WTC11 (cell line): ENCODE measurements at regions not wholly inside any gene's neighbourhood (a gene's known extent, or its start where the extent isn't known, plus 50 kb on each side); places are given as distances from the start of the nearest gene placed in this dataset.

Source experiments
- ATAC-seq: fragments of 200-7000 bp; cut with Tn5 transposase; 2 replicates; pipeline ENCODE4 v1.10.0; 2021; ENCODE audit warnings: mild to moderate bottlenecking, moderate library complexity
- CTCF ChIA-PET: fragments of 300-600 bp; sonication (Branson Sonifier 250); formaldehyde crosslinking; loops from one replicate; lab custom pipeline; 2021; ENCODE audit warnings: antibody characterized with exemption; lab: Charles Lee
- POLR2A ChIA-PET: fragments of 350-600 bp; sonication (Branson Sonifier 250); formaldehyde crosslinking; loops from one replicate; lab custom pipeline; 2021; ENCODE audit warnings: antibody characterized with exemption; lab: Charles Lee
- DNase-seq: peaks from one replicate; pipeline ENCODE4 v3.0.0; 2021; ENCODE audit warnings: low spot score
- H3K27ac Mint-ChIP-seq: 2 replicates; pipeline ENCODE4 v1.8.0; 2021; ENCODE audit warnings: mixed read lengths
- H3K27me3 Mint-ChIP-seq: 2 replicates; pipeline ENCODE4 v1.8.0; 2021; ENCODE audit warnings: low read depth, mild to moderate bottlenecking, moderate library complexity, mixed read lengths
- H3K36me3 Mint-ChIP-seq: 2 replicates; pipeline ENCODE4 v1.8.0; 2021; ENCODE audit warnings: mixed read lengths
- H3K4me1 Mint-ChIP-seq: 2 replicates; pipeline ENCODE4 v1.8.0; 2022; ENCODE audit warnings: mixed read lengths
- H3K4me3 Mint-ChIP-seq: 2 replicates; pipeline ENCODE4 v1.8.0; 2021; ENCODE audit warnings: mild to moderate bottlenecking, moderate library complexity, mixed read lengths
- H3K9me3 Mint-ChIP-seq: 2 replicates; pipeline ENCODE4 v1.8.0; 2021; ENCODE audit warnings: mixed read lengths
- AFF4 ChIP-seq: sonication (generic); formaldehyde crosslinking; IDR thresholded peaks from 2 replicates; pipeline ENCODE4 v1.8.1; 2023; ENCODE audit warnings: mild to moderate bottlenecking, missing genetic modification reagents, borderline replicate concordance
- ATF3 ChIP-seq: sonication (generic); formaldehyde crosslinking; conservative IDR thresholded peaks from 2 replicates; pipeline ENCODE4 v1.8.1; 2022; ENCODE audit warnings: mild to moderate bottlenecking, missing genetic modification reagents
- E2F5 ChIP-seq: sonication (generic); formaldehyde crosslinking; IDR thresholded peaks from 2 replicates; pipeline ENCODE4 v1.8.1; 2022; ENCODE audit warnings: mild to moderate bottlenecking, moderate library complexity, missing genetic modification reagents
- ETV6 ChIP-seq: sonication (generic); formaldehyde crosslinking; IDR thresholded peaks from 2 replicates; pipeline ENCODE4 v1.8.1; 2022; ENCODE audit warnings: mild to moderate bottlenecking, missing genetic modification reagents
- FOXK1 ChIP-seq: sonication (generic); formaldehyde crosslinking; IDR thresholded peaks from 2 replicates; pipeline ENCODE4 v1.8.0; 2022; ENCODE audit warnings: mild to moderate bottlenecking, moderate library complexity, missing genetic modification reagents
- MAX ChIP-seq: sonication (generic); formaldehyde crosslinking; IDR thresholded peaks from 2 replicates; pipeline ENCODE4 v1.8.0; 2022; ENCODE audit warnings: mild to moderate bottlenecking, missing genetic modification reagents
- MXD4 ChIP-seq: fragments of 250-450 bp; sonication (Bioruptor Pico); IDR thresholded peaks from 2 replicates; pipeline ENCODE4 v1.8.0; 2021; ENCODE audit warnings: mild to moderate bottlenecking, moderate library complexity, borderline replicate concordance
- NFE2L1 ChIP-seq: sonication (generic); formaldehyde crosslinking; IDR thresholded peaks from 2 replicates; pipeline ENCODE4 v1.8.1; 2023; ENCODE audit warnings: missing genetic modification reagents
- NR2C2 ChIP-seq: sonication (generic); formaldehyde crosslinking; IDR thresholded peaks from 2 replicates; pipeline ENCODE4 v1.8.0; 2022; ENCODE audit warnings: mild to moderate bottlenecking, missing genetic modification reagents
- SOX15 ChIP-seq: fragments of 250-450 bp; sonication (Bioruptor Pico); IDR thresholded peaks from 2 replicates; pipeline ENCODE4 v1.9.0; 2021; ENCODE audit warnings: mild to moderate bottlenecking
- STAT6 ChIP-seq: sonication (generic); formaldehyde crosslinking; conservative IDR thresholded peaks from 2 replicates; pipeline ENCODE4 v1.8.1; 2023; ENCODE audit warnings: mild to moderate bottlenecking, low read depth, missing genetic modification reagents, moderate library complexity
- TEAD4 ChIP-seq: sonication (generic); formaldehyde crosslinking; IDR thresholded peaks from 2 replicates; pipeline ENCODE4 v1.8.0; 2022; ENCODE audit warnings: mild to moderate bottlenecking, missing genetic modification reagents
- TP53 ChIP-seq: sonication (generic); formaldehyde crosslinking; IDR thresholded peaks from 2 replicates; pipeline ENCODE4 v1.8.1; 2023; ENCODE audit warnings: mild to moderate bottlenecking, missing genetic modification reagents
- ZNF121 ChIP-seq: sonication (generic); formaldehyde crosslinking; IDR thresholded peaks from 2 replicates; pipeline ENCODE4 v1.8.0; 2023; ENCODE audit warnings: missing genetic modification reagents
- ZNF138 ChIP-seq: sonication (generic); formaldehyde crosslinking; conservative IDR thresholded peaks from 2 replicates; pipeline ENCODE4 v1.8.1; 2022; ENCODE audit warnings: mild to moderate bottlenecking, moderate library complexity, missing genetic modification reagents
- ZNF281 ChIP-seq: sonication (generic); formaldehyde crosslinking; IDR thresholded peaks from 2 replicates; pipeline ENCODE4 v1.8.0; 2023; ENCODE audit warnings: mild to moderate bottlenecking, missing genetic modification reagents
- ZNF416 ChIP-seq: fragments of 250-450 bp; sonication (Bioruptor Pico); IDR thresholded peaks from 2 replicates; pipeline ENCODE4 v1.9.0; 2021; ENCODE audit warnings: mild to moderate bottlenecking, inconsistent platforms
- ZNF423 ChIP-seq: fragments of 250-450 bp; sonication (Bioruptor Pico); IDR thresholded peaks from 2 replicates; pipeline ENCODE4 v2.1.2; 2022; ENCODE audit warnings: mild to moderate bottlenecking, moderate library complexity

- ATAC-seq (no peak), DNase-seq (no peak)
Observed at GRCh38 chr1:105838071-105838470, 1218.4 kb upstream of the PRMT6 start.

More at GRCh38 chr1:105838071-105838470, 1218.4 kb upstream of the PRMT6 start:
- Mint-ChIP-seq H3K36me3 (peaks cover 11% of the 10 kb centered on the region), H3K27me3 (no peaks in the 10 kb centered on the region; the same call in 1 of the 2 replicates), H3K4me3 (no peak overlapping the region)
- POLR2A ChIA-PET, result no interaction called here
- CTCF ChIA-PET, result no interaction called here
- TF ChIP-seq STAT6 (CRISPR knock-in tag), result no peak
- no peak for TF ChIP-seq SOX15
- no peak for TF ChIP-seq MXD4
- no peak for TF ChIP-seq AFF4 (CRISPR knock-in tag)
- no peak for TF ChIP-seq ZNF423 (CRISPR knock-in tag)
- TF ChIP-seq ZNF138 (CRISPR knock-in tag), result no peak
- no peak for TF ChIP-seq FOXK1
- no peak for TF ChIP-seq TP53 (CRISPR knock-in tag)
- no peak for TF ChIP-seq ATF3 (CRISPR knock-in tag)
- no peak for TF ChIP-seq E2F5 (CRISPR knock-in tag)
- no peak for TF ChIP-seq MAX (CRISPR knock-in tag)
- TF ChIP-seq ZNF281 (CRISPR knock-in tag), result no peak
- TF ChIP-seq ETV6 (CRISPR knock-in tag), result no peak
- no peak for TF ChIP-seq NFE2L1 (CRISPR knock-in tag)
- TF ChIP-seq ZNF121 (CRISPR knock-in tag), result no peak
- TF ChIP-seq ZNF416 (CRISPR knock-in tag), result no peak
- no peak for TF ChIP-seq TEAD4 (CRISPR knock-in tag)
- TF ChIP-seq NR2C2 (CRISPR knock-in tag), result no peak
- TF ChIP-seq, all 79 proteins: peak for 0
- H3K27ac Mint-ChIP-seq, result no peak overlapping the region
- no peaks in the 10 kb centered on the region for H3K4me1 Mint-ChIP-seq
- peaks cover 24% of the 10 kb centered on the region for H3K9me3 Mint-ChIP-seq
